ENCODE measurements at regions not wholly inside any gene's neighbourhood (a gene's known extent, or its start where the extent isn't known, plus 50 kb on each side); places are given as distances from the start of the nearest gene placed in this dataset.

DNA sequence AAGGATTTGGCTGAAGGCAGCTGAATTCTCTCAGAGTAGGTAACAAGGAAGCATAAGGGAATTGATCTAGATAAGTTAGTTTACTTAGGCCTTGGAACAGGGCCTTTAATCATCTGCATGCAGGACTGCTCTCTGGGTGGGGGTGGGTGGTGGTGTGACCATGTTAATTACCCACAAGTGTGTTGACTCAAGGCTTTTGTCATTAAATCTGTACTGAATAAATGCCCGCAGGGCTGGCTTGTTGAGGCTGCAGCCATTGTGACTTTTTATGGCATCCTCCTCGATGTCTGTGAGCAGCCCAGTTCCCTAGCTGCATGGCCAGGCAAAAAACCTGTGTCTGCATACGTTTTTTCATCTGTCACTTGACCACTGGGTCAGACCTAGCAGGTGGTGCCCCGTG, 63.5 kb upstream of the ASCC3 start:
- H3K36me3 Mint-ChIP-seq (ENCODE audit: low read depth) = no peaks in the 10 kb centered on the region
- H3K27ac Mint-ChIP-seq = no peak overlapping the region
- no peaks in the 10 kb centered on the region for H3K9me3 Mint-ChIP-seq
- no peak overlapping the region for H3K4me3 Mint-ChIP-seq
- H3K27me3 Mint-ChIP-seq (ENCODE audit: low read depth) = no peaks in the 10 kb centered on the region
- no peak for DNase-seq (ENCODE audit: low spot score)
- no peaks in the 10 kb centered on the region for H3K4me1 Mint-ChIP-seq (ENCODE audit: low read depth)

GRCh38 chr6:100946021-100946540, 65.0 kb upstream of the ASCC3 start:
- Mint-ChIP-seq H3K4me1 (ENCODE audit: low read depth) (no peaks in the 10 kb centered on the region), H3K4me3 (no peak overlapping the region), H3K9me3 (no peaks in the 10 kb centered on the region), H3K36me3 (ENCODE audit: low read depth) (no peaks in the 10 kb centered on the region), H3K27me3 (ENCODE audit: low read depth) (no peaks in the 10 kb centered on the region), H3K27ac (no peak overlapping the region)
- no peak for DNase-seq (ENCODE audit: low spot score)

GRCh38 chr6:100946711-100947110, 65.6 kb upstream of the ASCC3 start:
- Mint-ChIP-seq H3K4me1 (ENCODE audit: low read depth) (no peaks in the 10 kb centered on the region), H3K27ac (no peak overlapping the region), H3K9me3 (no peaks in the 10 kb centered on the region), H3K27me3 (ENCODE audit: low read depth) (no peaks in the 10 kb centered on the region), H3K36me3 (ENCODE audit: low read depth) (no peaks in the 10 kb centered on the region), H3K4me3 (no peak overlapping the region)
- no peak for DNase-seq (ENCODE audit: low spot score)

GRCh38 chr6:100948381-100949133, 67.4 kb upstream of the ASCC3 start:
- DNase-seq (ENCODE audit: low spot score) = no peak
- Mint-ChIP-seq H3K27ac (no peak overlapping the region), H3K27me3 (ENCODE audit: low read depth) (no peaks in the 10 kb centered on the region), H3K36me3 (ENCODE audit: low read depth) (no peaks in the 10 kb centered on the region), H3K4me1 (ENCODE audit: low read depth) (no peaks in the 10 kb centered on the region), H3K9me3 (no peaks in the 10 kb centered on the region), H3K4me3 (no peak overlapping the region)

DNA sequence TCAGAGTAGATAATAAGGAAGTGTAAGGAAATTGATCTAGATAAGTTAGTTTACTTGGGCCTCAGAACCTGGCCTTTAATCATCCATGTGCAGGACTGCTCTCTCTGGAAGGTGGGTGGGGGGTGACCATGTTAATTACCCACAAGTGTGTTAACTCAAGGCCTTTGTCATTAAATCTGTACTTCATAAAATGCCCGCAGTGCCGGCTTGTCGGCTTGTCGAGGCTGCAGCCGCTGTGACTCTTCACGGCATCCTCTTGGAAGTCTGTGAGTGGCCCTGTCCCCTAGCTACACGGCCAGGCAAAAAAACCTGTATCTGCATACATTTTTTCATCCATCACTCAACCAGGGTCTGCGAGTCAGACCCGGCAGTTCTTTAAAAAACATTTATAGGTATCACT, 70.9 kb upstream of the ASCC3 start:
- no peak for DNase-seq (ENCODE audit: low spot score)
- no peaks in the 10 kb centered on the region for H3K4me1 Mint-ChIP-seq (ENCODE audit: low read depth)

GRCh38 chr6:100959280-100959679, 78.2 kb upstream of the ASCC3 start:
- Mint-ChIP-seq H3K9me3 (no peaks in the 10 kb centered on the region), H3K36me3 (ENCODE audit: low read depth) (no peaks in the 10 kb centered on the region), H3K27me3 (ENCODE audit: low read depth) (no peaks in the 10 kb centered on the region), H3K4me3 (no peak overlapping the region), H3K4me1 (ENCODE audit: low read depth) (no peaks in the 10 kb centered on the region), H3K27ac (no peak overlapping the region)
- no peak for DNase-seq (ENCODE audit: low spot score)

More for the DNA sequence above, 70.9 kb upstream of the ASCC3 start:
- H3K27me3 Mint-ChIP-seq (ENCODE audit: low read depth) = no peaks in the 10 kb centered on the region
- H3K4me3 Mint-ChIP-seq = no peak overlapping the region
- H3K27ac Mint-ChIP-seq = no peak overlapping the region
- H3K9me3 Mint-ChIP-seq = no peaks in the 10 kb centered on the region
- no peaks in the 10 kb centered on the region for H3K36me3 Mint-ChIP-seq (ENCODE audit: low read depth)

DNA sequence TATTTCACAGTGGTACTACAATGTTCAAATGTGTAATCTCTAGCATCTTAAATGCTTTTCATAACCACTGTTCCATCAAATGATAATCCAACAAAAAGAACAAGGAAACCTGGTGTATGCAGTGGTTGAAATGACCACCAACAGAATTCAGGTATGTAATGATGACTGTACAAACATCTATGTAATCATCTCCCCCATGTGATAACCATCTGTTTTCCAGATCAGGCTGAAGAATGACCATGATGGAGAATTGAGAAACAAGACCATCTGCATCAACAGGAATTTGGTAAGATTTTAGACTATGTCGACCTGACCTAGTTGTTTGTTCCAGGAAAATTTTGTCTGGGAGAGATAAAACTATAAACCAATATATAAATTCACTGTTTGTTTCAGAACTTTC, 81.3 kb upstream of the ASCC3 start:
- no peaks in the 10 kb centered on the region for H3K4me1 Mint-ChIP-seq (ENCODE audit: low read depth)
- H3K9me3 Mint-ChIP-seq = no peaks in the 10 kb centered on the region
- no peak for DNase-seq (ENCODE audit: low spot score)
- H3K36me3 Mint-ChIP-seq (ENCODE audit: low read depth) = no peaks in the 10 kb centered on the region
- no peak overlapping the region for H3K4me3 Mint-ChIP-seq
- H3K27me3 Mint-ChIP-seq (ENCODE audit: low read depth) = no peaks in the 10 kb centered on the region
- H3K27ac Mint-ChIP-seq = no peak overlapping the region

DNA sequence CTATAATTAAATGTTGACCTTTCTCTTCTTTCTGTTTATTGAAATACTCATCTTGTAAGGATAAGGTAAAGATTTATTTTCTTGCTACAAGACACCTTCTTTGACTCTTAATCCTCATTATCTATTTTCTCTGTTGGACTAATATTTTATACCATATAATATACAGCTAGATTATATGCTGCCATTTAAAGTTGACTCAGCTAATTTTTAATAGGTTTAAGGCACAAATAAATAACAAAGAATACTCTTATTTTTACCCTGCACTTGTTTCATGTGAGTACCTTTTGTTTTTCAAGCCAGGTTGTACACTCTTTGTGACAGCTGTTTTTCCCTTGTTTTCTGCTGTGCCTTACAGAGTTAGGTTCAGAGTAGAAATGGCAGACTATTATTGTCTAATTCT, 83.9 kb upstream of the ASCC3 start:
- Mint-ChIP-seq H3K27ac (no peak overlapping the region), H3K36me3 (ENCODE audit: low read depth) (no peaks in the 10 kb centered on the region), H3K27me3 (ENCODE audit: low read depth) (no peaks in the 10 kb centered on the region), H3K9me3 (no peaks in the 10 kb centered on the region), H3K4me3 (no peak overlapping the region), H3K4me1 (ENCODE audit: low read depth) (no peaks in the 10 kb centered on the region)
- DNase-seq (ENCODE audit: low spot score) = no peak

GRCh38 chr6:100968949-100969348, 87.8 kb upstream of the ASCC3 start:
- Mint-ChIP-seq H3K27ac (no peak overlapping the region), H3K4me3 (no peak overlapping the region), H3K9me3 (peaks cover 6% of the 10 kb centered on the region), H3K36me3 (ENCODE audit: low read depth) (no peaks in the 10 kb centered on the region), H3K27me3 (ENCODE audit: low read depth) (no peaks in the 10 kb centered on the region), H3K4me1 (ENCODE audit: low read depth) (no peaks in the 10 kb centered on the region)
- no peak for DNase-seq (ENCODE audit: low spot score)

GRCh38 chr6:100979267-100979666, 98.1 kb upstream of the ASCC3 start:
- Mint-ChIP-seq H3K4me1 (ENCODE audit: low read depth) (no peaks in the 10 kb centered on the region), H3K36me3 (ENCODE audit: low read depth) (no peaks in the 10 kb centered on the region), H3K9me3 (no peaks in the 10 kb centered on the region), H3K27me3 (ENCODE audit: low read depth) (no peaks in the 10 kb centered on the region), H3K27ac (no peak overlapping the region), H3K4me3 (no peak overlapping the region)
- no peak for DNase-seq (ENCODE audit: low spot score)

DNA sequence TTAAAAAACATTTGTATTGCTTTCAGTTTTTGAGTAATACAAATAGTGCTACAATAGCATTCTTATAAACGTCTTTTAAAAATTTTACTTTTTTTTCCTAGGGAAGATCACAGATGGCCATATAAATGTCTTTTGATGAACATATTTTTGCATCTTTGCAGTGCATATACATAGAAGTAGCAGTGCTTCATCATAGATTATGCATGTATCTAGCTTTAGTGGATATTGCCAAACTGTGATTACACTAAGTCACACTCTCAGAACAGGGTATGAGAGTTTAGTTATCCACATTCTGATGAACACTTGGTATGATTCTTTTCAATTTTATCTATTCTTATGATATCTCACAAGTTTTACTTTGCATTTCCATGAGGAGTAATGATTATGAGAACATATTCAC, 99.8 kb upstream of the ASCC3 start:
- no peak overlapping the region for H3K27ac Mint-ChIP-seq
- no peaks in the 10 kb centered on the region for H3K9me3 Mint-ChIP-seq
- no peaks in the 10 kb centered on the region for H3K36me3 Mint-ChIP-seq (ENCODE audit: low read depth)
- no peak overlapping the region for H3K4me3 Mint-ChIP-seq
- no peaks in the 10 kb centered on the region for H3K27me3 Mint-ChIP-seq (ENCODE audit: low read depth)
- no peaks in the 10 kb centered on the region for H3K4me1 Mint-ChIP-seq (ENCODE audit: low read depth)
- DNase-seq (ENCODE audit: low spot score) = no peak

- Mint-ChIP-seq H3K36me3 (ENCODE audit: low read depth) (no peaks in the 10 kb centered on the region), H3K4me3 (no peak overlapping the region), H3K9me3 (no peaks in the 10 kb centered on the region), H3K4me1 (ENCODE audit: low read depth) (no peaks in the 10 kb centered on the region), H3K27me3 (ENCODE audit: low read depth) (no peaks in the 10 kb centered on the region), H3K27ac (no peak overlapping the region)
- no peak for DNase-seq (ENCODE audit: low spot score)
Observed at GRCh38 chr6:100986921-100987320, 105.8 kb upstream of the ASCC3 start.

GRCh38 chr6:100987556-100987955, 106.4 kb upstream of the ASCC3 start:
- Mint-ChIP-seq H3K27ac (no peak overlapping the region), H3K4me3 (no peak overlapping the region), H3K27me3 (ENCODE audit: low read depth) (no peaks in the 10 kb centered on the region), H3K9me3 (no peaks in the 10 kb centered on the region), H3K4me1 (ENCODE audit: low read depth) (no peaks in the 10 kb centered on the region), H3K36me3 (ENCODE audit: low read depth) (no peaks in the 10 kb centered on the region)
- DNase-seq (ENCODE audit: low spot score) = no peak

DNA sequence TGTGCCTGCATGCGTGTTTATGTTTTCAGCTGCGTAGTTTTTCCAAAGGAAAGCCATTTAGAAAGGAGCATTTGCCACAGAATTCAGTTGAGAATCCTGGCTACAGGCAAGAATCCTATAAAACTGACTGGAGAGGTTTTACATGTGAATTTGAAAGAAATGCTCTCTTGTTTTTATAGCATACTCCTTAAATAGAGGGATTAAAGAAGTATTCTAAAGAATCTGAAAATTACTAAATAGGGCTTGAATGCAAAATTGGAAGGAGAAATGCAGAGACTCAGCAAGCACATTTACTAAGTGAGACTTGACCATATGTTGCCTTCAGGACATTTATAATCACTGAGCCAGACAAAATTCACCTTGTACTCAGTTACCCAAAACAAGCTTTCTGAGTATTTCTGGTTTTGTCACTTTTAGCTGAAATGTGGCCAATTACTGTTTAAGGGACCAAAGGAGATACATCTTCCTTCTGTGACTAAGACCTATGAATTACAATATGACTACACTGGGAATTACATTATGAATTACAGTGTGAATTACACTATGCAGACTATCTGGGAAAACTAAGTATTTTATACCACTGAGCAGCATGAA, 107.4 kb upstream of the ASCC3 start:
- Mint-ChIP-seq H3K9me3 (no peaks in the 10 kb centered on the region), H3K4me3 (no peak overlapping the region), H3K27me3 (ENCODE audit: low read depth) (no peaks in the 10 kb centered on the region), H3K36me3 (ENCODE audit: low read depth) (no peaks in the 10 kb centered on the region), H3K27ac (no peak overlapping the region), H3K4me1 (ENCODE audit: low read depth) (no peaks in the 10 kb centered on the region)
- no peak for DNase-seq (ENCODE audit: low spot score)

DNA sequence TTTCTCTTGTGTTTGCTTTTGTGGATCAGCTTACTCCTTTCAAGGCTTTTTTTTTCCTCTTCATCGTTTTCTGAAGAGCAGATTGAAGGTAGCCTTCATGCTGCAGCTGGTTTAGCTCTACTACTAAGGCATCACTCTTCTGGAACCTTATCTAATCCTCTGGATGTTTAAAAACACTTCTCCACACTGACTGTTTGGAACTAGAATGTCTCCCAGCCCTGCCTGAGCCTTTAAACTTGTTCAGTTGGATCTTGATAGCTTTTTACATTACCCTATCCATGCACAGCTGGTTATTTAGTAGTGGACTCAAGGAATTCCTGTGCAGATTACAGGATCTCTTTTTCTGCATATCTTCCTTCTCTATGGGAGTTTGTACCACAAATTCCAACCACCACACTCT, 108.9 kb upstream of the ASCC3 start:
- no peaks in the 10 kb centered on the region for H3K9me3 Mint-ChIP-seq
- H3K4me3 Mint-ChIP-seq = no peak overlapping the region
- H3K4me1 Mint-ChIP-seq (ENCODE audit: low read depth) = no peaks in the 10 kb centered on the region
- DNase-seq (ENCODE audit: low spot score) = no peak
- H3K27ac Mint-ChIP-seq = no peak overlapping the region
- H3K36me3 Mint-ChIP-seq (ENCODE audit: low read depth) = no peaks in the 10 kb centered on the region
- no peaks in the 10 kb centered on the region for H3K27me3 Mint-ChIP-seq (ENCODE audit: low read depth)

Data from T-helper 2 cell treated with Interferon-gamma antibody and Interleukin-4, amounts not matched to agents 5 μg/mL and 100 μg/mL, for 36 hours (primary cell).